ENCODE measurements at regions not wholly inside any gene's neighbourhood (a gene's known extent, or its start where the extent isn't known, plus 50 kb on each side); places are given as distances from the start of the nearest gene placed in this dataset.
A peak's percentile ranks its signal among the peaks of the same experiment; 100 is the strongest.

DNA sequence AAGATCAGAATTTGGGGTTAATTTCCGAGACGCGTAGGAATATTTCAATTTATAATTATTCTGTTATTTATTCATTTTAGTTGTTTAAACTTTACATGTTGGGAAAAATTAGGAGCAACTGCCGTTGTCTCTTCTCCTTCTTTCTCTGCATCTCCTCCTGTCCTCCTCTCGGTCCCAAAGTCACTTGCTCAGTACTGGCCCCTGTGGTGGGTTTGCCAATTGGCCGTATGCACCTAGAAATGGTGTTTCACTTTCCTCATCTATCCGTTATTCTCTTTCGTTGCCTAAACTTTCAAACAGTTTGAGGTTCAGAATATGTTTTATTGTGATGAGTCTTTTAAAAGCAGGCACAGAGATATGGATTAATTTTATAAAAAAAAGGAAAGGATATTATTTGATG, 517.9 kb downstream of the PLCL1 start:
- DNase-seq: no peak

GRCh38 chr2:198321522-198322088, 517.2 kb downstream of the PLCL1 start:
- DNase-seq: no peak

DNA sequence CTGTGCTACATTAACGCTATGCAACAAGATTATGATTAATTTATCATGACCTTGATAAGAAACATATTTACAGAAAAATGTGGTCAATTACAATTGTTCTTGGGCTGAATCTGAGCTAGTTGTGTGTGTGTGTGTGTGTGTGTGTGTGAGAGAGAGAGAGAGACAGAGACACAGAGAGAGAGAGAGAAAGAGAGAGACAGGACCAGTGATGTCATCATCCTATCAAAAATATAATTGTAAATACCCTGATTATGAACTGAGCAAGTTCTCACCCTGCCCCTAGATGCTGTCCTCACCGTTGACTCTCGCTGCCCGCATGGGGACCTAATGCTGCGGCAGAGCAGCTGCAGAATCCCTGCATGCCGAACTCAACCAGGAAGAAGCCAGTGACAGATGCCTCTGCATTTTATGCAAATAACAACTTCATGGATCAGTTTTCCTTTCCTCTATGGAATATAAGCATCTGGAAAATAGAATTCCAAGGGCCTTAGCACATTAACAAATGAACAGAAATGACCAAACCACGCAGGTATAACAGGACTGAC, 512.5 kb downstream of the PLCL1 start:
- no peak for DNase-seq

- DNase-seq: no peak
Measured at GRCh38 chr2:198315791-198316630, 511.6 kb downstream of the PLCL1 start.

- DNase-seq: peak; percentile 3
Measured at GRCh38 chr2:198314559-198315153, 510.3 kb downstream of the PLCL1 start.

- no peak for DNase-seq
Measured at GRCh38 chr2:198312596-198313483, 508.4 kb downstream of the PLCL1 start.

- no peak for DNase-seq
Measured at GRCh38 chr2:198311020-198311419, 506.6 kb downstream of the PLCL1 start.

- peak; percentile 64 for DNase-seq
Measured at GRCh38 chr2:198309673-198310280, 505.4 kb downstream of the PLCL1 start.

DNA sequence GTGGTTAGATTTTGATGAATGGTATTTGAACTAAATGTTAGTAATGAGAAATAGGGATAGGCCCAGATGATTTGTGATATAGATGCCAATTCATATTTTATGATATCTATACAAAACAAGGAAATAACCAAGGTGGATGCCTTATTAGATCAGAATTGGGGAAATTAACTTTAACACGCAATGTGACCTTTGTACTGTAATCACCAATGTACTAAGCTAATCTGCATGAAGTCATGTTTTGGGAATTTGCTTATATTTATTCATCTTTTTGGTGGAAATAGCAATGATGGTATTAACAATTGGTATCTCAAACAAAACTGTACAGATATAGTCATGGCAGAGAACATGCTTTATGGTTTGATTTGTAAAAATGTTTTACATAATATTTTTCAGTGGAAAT, 504.7 kb downstream of the PLCL1 start:
- DNase-seq: no peak

GRCh38 chr2:198308368-198308767, 504.0 kb downstream of the PLCL1 start:
- no peak for DNase-seq

DNA sequence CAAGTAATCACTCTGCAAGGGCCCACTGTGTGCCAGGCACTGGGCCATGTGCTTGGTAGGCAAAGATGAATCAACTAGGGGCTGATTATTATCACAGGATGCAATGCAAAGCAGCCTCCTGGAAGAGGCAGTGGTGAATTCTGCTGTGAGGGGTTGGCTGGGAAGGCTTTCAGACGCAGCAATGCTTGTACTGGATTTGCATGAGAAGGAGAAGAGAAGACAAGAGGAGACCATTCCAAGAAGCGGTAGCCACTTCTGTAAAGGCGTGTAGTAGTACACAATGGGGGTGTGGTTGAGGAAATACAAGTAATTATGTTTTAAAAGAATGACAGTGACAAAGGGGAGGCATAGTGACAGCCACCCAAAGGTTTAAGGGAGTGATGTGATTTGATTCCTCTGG, 502.7 kb downstream of the PLCL1 start:
- no peak for DNase-seq

DNA sequence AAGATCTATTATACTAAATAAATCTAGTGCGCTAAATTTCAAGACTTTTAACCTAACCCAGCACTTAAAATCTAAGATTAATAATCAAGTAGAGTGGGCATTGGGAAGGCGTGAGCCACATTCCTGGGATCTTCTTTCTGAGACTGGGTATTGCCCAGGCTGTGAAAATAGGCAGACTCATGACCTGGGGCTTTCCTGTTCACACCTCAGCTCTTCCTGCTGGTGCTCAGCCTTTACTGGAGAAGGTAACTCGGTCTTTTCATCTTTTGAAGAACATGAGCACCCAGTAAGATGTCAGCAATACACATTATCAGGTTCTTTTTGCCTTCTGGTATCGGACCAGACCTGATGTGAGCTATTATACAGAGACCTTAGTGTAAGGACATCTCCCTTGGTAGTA, 500.5 kb downstream of the PLCL1 start:
- no peak for DNase-seq

DNA sequence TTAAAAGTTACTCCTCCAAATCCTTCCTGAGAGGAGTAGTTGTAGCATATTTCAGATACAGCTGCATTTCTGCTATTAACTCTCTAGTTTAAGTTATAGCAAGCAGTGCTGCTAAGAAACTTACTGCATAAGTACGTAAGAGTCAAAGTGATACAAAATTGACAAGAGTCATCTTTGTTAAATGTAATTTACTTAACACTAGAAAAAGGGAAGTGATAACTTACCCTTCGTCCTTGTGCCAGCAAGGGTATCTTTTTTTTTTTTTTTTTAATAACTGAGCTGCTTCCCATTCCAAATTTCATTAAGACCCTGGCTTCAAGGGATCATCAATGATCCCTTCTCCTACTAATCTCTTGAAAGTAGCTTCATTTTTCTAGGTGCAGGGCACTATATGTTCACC, 493.0 kb downstream of the PLCL1 start:
- DNase-seq: no peak

DNA sequence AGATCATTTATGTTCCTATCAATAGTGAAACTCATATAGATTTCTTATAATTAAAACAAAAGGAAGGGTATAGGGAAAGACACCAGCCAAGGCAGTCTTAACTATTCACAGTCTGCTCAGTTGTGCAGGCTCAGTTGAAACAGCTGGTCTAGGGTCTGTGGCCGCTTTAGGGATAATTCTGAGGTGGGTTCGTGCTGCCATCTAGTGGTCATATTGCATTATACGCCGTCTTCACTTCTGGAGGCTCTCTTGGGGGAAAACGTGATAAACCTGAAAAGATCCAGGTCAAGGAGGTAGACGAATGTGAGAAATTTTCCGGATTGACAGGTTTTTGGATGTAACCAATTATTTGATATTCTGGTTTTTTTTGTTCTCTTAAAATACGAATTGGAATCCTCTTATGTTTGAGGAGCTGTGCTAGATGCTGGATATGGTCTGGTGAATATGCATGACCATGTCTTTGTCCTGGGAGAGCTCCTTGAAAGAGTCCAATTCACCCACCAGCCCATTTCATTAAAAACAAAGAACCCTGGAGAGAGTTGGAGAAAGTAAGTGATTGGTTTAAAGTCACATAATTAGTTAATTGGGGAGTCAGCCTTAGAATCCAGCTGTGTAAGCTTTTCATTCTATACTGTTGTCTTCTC, 492.4 kb downstream of the PLCL1 start:
- DNase-seq: no peak

DNA sequence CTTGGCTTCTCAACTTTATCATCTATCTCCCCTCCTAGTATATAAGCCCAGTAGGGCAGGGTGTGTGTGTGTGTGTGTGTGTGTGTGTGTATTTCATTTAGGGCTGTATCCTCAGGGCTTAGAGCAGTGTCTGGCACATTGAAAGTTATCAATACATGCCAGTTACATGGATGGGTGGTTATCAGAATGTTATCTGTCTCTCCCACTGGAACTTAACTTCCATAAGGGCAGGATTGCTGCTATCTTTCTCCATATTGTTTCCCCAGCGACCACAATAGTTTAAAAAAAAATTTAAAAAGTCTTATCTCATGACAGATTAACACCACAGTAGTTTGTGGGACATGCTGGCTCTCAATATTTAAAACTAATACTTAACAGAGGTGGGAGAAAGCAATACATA, 488.9 kb downstream of the PLCL1 start:
- DNase-seq: no peak

DNA sequence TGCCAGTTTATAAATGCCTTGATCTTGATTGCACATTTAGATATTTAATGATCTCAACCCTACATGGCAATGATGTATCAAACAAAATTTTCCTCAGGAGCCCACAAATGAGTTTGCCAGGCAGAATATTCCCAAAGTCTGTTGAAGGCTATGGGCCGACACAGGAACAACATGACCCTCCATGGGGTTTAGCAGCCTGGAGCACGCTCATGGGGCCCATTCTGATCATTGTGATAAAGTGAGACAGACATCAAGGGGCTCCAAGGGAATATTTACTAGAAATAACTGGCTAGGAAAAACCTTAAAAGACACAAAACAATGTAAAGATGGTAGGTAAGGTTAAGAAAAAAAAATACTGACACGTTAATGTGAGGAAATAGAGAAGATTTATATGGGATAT, 485.4 kb downstream of the PLCL1 start:
- no peak for DNase-seq

- DNase-seq: no peak
Measured at GRCh38 chr2:198287706-198288105, 483.3 kb downstream of the PLCL1 start.

DNA sequence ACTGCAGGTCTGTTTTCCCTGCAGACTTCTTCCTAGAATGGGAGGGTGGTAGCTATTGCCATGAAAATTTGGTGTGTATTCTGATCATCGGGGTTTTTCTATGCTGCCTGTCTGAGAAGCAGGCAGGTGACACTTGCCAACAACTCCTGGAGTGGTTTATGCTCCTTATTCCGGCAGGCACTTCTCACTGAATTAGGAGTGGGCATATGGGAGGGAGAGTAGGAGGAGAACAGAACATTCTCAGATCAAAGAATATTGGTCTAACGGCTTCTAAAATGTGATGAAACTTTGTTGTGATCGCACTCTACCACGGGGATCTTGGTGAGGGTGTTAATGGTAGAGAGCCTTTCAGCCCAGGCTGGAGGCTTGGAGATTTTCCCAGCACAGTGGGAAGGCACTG, 480.8 kb downstream of the PLCL1 start:
- no peak for DNase-seq

GRCh38 chr2:198283146-198283545, 478.8 kb downstream of the PLCL1 start:
- no peak for DNase-seq

DNA sequence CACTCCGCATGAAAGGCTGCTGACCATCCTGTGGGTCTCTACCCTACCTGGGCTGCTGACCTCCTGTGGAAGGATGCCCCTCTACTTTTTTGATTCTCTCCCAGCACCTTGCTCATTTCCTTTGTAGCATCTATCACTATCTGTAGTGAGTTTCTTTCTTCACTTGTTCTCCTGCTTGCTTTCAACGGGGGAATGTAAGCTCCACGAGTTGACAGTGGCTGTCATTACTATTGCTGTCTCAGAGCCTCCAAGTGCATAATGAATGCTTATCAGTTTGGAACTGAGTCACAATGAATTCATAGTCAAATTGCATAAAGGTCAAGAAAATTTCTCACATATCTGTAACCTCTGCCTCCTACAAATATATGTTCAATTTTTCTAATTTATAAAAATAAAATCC, 477.7 kb downstream of the PLCL1 start:
- DNase-seq: no peak

DNA sequence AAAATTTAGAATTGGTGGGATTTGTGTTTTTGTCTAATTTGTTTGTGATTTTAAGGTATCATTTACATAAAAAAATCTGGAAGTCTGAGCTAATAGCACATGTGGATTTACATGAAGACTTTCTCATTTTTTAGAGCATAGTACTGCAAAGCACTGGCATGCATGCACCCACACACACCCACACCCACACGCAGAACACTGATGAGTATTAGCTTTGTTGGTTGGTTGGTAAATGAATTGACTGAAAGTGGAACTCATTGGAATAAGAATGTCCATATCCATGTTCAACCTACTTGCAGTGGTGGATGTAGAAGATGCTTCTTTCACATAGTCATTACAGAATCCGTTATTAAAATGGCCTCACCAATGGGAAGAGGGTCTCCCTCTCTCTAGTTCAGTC, 475.8 kb downstream of the PLCL1 start:
- DNase-seq: no peak

- no peak for DNase-seq
Measured at GRCh38 chr2:198279026-198279425, 474.6 kb downstream of the PLCL1 start.

Measured in NCI-H1048 (cell line).